HG03108 (cell line): ENCODE measurements at regions not wholly inside any gene's neighbourhood (a gene's known extent, or its start where the extent isn't known, plus 50 kb on each side); places are given as distances from the start of the nearest gene placed in this dataset.

Experiments
- ATAC-seq: cut with Tn5 transposase; IDR thresholded peaks from one replicate; pipeline ENCODE4 v1.9.1; 2021; ENCODE audit warnings: moderate library complexity; ENCODE audit not compliant: unreplicated experiment

DNA sequence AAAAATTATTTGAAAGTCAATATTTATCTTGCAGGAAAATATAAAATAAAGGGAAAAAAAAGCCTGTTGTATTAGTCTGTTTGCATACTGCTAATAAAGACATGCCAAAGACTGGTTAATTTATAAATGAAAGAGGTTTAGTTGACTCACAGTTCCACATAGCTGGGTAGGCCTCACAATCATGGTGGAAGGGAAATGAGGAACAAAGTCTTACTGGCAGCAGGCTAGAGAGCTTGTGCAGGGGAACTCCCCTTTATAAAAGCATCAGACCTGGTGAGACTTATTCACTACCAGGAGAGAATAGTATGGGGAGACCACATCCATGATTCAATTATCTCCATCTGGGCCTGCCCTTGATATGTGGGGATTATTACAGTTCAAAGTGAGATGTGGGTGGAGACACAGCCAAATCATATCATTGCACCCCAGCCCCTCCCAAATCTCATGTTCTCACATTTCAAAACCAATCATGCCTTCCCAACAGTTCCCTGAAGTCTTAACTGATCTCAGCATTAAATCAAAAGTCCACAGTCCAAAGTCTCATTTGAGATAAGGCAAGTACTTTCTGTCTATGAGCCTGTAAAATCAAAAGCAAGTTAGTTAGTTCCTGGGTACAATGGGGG is 1416.5 kb upstream of the SPRY2 start:
- ATAC-seq, result no peak

DNA sequence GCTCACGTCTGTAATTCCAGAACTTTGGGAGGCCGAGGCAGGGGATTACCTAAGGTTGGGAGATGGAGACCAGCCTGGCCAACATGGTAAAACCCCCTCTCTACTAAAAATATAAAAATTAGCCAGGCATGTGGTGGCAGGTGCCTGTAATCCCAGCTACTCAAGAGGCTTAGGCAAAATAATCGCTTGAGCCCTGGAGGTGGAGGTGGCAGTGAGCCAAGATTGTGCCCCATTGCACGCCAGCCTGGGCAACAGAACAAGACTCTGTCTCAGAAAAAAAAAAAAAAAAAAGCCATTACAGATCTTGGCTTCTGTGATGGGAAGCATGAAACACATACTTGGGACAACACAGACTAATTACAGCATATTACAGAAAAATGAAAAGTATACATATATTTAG is 1404.5 kb upstream of the SPRY2 start:
- ATAC-seq, result no peak

- ATAC-seq, result no peak
These were observed 1397.4 kb upstream of the SPRY2 start for GRCh38 chr13:81738364-81738763.

DNA sequence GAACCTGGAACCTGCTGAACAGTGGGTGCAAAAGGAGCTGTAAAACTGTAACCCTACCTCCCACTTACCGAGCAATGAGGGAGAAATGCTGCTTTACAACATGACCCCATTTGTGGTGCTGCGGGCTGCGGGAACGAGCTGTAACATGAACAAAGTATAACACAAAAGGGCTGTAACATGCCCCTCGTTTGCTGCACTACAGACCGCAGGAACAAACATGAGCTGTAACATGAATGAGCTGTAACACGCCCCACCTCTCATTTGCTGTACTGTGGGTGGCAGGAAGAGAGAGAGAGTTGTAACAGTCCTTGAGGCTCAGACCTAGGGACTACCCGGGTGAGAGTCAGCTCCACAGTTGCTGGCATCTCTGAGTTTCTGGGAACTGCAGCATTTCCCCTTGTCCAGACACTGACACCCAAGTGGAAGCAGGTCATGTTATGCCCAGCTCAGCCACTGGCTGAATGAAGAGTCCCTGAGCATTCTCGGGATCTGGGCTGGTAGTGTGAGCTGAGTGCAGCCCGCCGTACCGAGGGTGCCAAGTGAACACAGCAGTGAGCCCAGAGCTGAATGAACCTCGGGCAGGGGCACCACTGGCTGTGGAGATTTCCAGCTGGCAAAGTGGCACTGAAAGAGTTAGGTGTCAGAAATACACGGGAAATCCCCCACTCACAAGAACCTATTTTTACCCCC is 1385.3 kb upstream of the SPRY2 start:
- ATAC-seq, result no peak

DNA sequence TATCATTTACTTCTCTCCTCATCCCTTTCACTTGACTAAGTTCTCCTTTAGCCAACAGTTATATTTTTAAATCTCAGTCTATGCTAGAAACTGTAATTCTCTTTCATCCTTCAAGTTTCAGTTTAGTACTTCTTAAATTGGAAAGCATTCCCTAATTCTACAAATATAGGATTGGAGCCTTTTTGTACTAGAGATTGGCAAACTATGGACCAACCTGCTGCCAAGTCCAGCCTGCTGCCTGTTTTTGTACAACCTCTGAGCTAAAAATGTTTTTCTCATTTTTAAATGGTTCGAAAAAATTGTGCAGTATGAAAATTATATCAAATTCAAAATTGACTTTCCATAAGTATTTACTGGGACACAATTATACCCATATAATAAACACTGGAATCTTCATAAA is 1381.5 kb upstream of the SPRY2 start:
- no peak for ATAC-seq

DNA sequence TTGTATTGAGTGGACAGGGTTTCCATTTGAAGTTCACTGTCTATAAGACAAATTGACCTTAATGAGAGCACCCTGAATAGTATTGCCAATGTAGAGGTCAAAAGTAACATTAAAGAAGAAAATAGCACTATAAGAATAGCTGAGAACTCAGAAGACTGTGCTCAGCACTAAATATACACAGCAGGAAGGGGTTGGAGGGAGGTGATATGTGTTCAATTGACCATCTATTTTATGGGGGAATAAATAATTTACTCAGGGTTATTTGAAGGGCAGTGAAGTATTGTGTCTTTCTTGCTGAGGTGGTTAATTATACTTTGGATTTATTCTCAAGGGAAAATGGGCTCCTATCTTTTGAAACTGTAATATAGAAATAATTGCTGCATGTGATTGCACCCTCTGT is 1380.5 kb upstream of the SPRY2 start:
- no peak for ATAC-seq

GRCh38 chr13:81714513-81714912 is 1373.6 kb upstream of the SPRY2 start:
- ATAC-seq, result no peak

DNA sequence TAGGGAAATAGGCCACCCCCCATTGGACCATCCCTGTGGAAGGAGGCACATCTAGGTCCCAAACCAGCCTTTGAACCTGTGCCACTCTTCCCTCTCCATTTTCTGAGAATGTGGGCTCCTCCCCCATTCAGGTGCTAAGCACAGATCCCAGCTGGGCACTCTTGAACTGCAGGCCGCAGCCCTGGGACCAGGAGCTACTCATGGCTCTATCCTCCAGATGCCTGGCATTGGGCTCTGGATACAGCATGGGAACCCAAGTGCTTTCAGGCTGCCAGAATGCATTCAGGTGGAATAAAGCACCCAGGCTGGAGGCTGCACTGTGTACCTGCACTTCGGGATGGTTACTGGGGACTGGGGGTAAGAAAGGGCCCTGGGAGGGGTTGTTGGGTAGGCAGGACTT is 1372.3 kb upstream of the SPRY2 start:
- no peak for ATAC-seq

GRCh38 chr13:81697826-81698225 is 1356.9 kb upstream of the SPRY2 start:
- ATAC-seq, result no peak

DNA sequence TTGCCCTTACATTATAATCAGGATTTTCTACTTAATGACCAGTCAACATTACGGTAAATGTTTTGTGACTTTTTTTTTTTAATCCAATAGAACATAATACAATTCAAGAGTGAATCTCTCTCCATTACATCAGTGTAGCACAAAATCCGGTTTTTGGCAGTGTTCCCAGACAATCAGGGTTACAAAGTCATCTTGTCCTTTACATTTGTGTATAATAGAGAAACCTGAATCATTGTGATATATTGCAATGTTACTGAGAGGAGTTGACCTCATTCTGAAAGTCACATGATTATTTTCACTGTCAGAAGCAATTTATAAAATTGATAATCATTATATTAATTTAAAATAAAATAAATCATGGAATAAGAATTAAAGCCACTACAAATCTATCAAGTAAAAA is 1346.0 kb upstream of the SPRY2 start:
- ATAC-seq, result no peak

- ATAC-seq, result no peak
These were observed 1342.6 kb upstream of the SPRY2 start for GRCh38 chr13:81683521-81683920.

DNA sequence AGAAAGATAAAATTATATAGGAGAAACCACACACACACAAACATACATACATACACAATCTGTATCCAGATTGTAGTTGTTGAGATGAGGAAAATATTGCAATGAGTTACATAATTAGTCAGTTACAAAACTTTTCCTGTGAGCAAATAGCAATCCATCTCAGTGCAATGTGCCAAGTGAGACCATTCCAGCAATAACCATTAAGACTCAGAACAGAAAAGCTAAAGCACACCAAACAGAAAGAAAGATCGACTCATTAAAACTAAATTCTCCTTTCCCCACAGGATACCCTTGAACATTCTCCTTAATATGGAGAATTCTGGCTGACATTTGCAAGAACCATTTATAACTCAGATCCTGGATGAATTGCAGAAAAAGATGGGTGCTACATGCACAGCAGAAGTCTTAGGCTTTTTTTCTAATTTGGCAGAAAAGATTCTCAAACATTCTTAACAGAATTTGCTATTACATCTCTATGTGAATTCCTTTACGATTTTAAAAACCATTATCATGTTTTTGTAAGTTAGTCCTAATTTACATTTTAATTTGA is 1341.2 kb upstream of the SPRY2 start:
- ATAC-seq, result no peak

- no peak for ATAC-seq
These were observed 1336.9 kb upstream of the SPRY2 start for GRCh38 chr13:81677857-81678256.

GRCh38 chr13:81676008-81676407 is 1335.1 kb upstream of the SPRY2 start:
- ATAC-seq, result no peak

GRCh38 chr13:81671064-81671463 is 1330.1 kb upstream of the SPRY2 start:
- ATAC-seq, result no peak

- no peak for ATAC-seq
These were observed 1329.1 kb upstream of the SPRY2 start for GRCh38 chr13:81670048-81670447.

GRCh38 chr13:81664872-81665271 is 1323.9 kb upstream of the SPRY2 start:
- ATAC-seq, result no peak

DNA sequence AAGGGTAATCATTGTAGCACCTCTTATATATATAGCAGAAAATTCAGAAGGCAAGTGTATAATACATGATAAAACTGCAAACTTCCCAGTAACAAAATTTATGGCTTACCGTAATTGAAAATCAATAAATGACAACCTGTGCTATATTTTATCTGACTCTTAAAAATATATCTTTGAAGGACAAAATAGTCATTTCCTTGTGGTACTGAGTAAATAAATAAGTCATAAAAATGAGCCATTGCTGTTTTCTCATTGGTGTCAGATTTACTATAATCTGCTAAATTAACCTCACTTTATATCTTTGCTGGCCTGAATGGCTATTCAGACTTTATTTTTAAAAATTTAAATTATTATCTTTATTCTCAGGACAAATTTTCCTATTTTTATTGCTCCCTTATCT is 1319.1 kb upstream of the SPRY2 start:
- ATAC-seq, result no peak

DNA sequence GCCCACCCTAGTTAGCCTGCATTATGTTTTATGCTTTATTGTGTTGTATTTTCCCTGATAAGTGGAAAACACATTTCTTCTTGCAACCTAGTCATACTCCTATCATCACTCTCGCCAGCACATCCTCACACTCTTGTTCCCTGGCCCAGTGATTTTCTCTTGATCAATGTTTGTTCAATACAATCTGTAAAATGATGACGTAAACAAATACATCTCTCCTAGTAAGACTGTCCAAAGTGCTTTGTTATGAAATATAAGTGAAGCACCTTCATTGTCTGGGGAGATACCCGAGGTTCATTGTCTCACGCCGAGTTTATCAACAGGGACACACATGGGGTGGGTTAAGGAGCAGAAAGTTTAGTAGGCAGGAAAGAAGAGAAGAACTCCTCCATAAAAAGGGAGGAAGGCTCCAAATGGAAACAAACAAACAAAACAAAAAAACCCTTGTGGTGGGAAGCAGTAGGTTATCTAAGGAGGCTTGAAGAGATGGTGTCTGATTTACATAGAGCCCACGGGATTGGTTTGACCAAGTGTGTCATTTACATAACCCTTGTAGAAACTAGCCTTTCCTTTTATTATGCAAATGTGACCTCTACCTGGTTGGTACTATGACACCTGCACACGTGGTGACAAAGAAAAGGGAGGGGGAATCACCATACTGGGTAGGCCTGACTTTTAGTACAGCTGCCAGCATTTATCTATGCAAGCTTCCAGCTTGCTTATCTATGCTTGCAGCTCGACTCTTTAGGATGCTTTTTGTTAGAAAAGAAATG is 1317.9 kb upstream of the SPRY2 start:
- no peak for ATAC-seq

DNA sequence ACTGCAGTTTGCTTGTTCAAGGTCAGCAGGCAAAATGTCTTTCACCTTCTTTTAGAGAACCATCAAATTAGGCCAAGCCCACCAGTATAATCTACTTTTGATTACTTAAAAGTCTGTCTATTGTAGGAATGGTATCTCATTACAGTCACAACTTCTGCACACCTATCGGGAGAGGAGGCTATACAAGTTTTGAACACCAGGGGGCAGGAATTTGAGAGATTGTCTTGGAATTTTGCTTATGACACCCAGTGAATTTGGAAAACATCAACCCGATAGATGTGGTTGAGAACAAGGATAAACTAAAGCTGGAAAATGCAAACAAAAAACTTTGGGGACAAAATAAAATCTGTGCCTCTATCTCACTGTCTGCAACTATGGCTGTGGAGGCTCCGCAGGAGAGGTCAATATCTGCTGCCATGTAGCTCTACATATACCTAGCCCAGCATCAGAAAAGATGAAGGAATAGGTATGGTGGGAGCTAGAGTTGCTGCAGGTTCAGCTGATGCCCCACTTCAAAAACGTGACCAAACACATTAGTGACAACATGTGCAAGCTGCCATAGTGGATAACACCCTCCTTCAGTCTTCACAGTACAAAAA is 1299.2 kb upstream of the SPRY2 start:
- ATAC-seq, result no peak

GRCh38 chr13:81637457-81637856 is 1296.5 kb upstream of the SPRY2 start:
- no peak for ATAC-seq

DNA sequence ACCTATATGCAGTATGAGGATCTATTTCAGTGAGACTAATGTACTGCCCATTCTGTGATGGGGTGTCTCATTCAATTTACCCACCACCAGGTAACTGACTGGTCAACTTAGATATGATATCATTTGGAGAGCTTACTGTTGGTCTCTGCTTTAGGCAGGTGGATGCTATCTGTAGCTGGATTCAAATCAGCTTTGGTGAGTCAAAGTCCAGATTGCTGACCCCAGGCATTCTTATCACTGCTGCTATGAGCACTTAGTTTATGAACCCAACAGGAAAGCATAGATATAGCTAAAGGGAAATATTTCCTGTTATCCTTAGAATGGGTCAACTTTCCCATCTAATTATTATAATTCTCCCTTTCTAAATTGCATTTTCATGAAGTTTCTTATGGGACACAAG is 1295.2 kb upstream of the SPRY2 start:
- ATAC-seq, result no peak
